ENCODE measurements at regions not wholly inside any gene's neighbourhood (a gene's known extent, or its start where the extent isn't known, plus 50 kb on each side); places are given as distances from the start of the nearest gene placed in this dataset.

- no peak for TF ChIP-seq CBX3 (IDR thresholded peaks at IDR 0.05; ENCODE audit: low read depth)
- no peak for TF ChIP-seq EGR1 (IDR thresholded peaks at IDR 0.05; ENCODE audit: low read depth)
- TF ChIP-seq FOSL1 (IDR thresholded peaks at IDR 0.05; ENCODE audit: low read depth), result no peak
- no peak for TF ChIP-seq ZBTB33 (IDR thresholded peaks at IDR 0.05; ENCODE audit: extremely low read depth, insufficient replicate concordance, low read length)
- no peak for TF ChIP-seq CEBPB (IDR thresholded peaks at IDR 0.05; ENCODE audit: low read depth)
- TF ChIP-seq POLR2A (IDR thresholded peaks at IDR 0.05; ENCODE audit: borderline replicate concordance, extremely low read depth, insufficient read depth, insufficient read length), result no peak
- no peak for ATAC-seq
- Histone ChIP-seq H3K9ac (ENCODE audit: low read length) (no peak overlapping the region), H3K27ac (ENCODE audit: low read depth, low read length) (no peak overlapping the region), H3K4me2 (ENCODE audit: low read length) (no peak overlapping the region), H3K79me2 (ENCODE audit: insufficient read depth, low read length) (no peaks in the 10 kb centered on the region), H3K36me3 (ENCODE audit: control insufficient read depth in 1 of 2, insufficient read depth in 2 of 2, low read length in 2 of 2) (no peaks in the 10 kb centered on the region), H3K27me3 (ENCODE audit: insufficient read depth, low read length) (peaks cover 5% of the 10 kb centered on the region; the same call in 1 of the 2 replicates), H3K9me3 (ENCODE audit: control insufficient read depth in 1 of 2, insufficient read depth in 1 of 2, low read depth in 1 of 2, low read length in 2 of 2) (no peaks in the 10 kb centered on the region), H2AFZ (ENCODE audit: low read depth, low read length, poor library complexity, severe bottlenecking) (no peak overlapping the region), H3K4me3 (replicated peaks in 1 of 2; ENCODE audit: low read depth in 1 of 2, low read length in 2 of 2) (no peak overlapping the region), H3K9me2 (ENCODE audit: insufficient read depth) (no peaks in the 10 kb centered on the region), H4K20me1 (ENCODE audit: insufficient read depth) (no peaks in the 10 kb centered on the region), H3K4me1 (ENCODE audit: control insufficient read depth in 1 of 2, insufficient read depth in 2 of 2, low read length in 2 of 2) (no peaks in the 10 kb centered on the region)
- intact Hi-C loops (cut with micrococcal nuclease), result no loop called here
- RAD21 ChIA-PET (ENCODE audit: low non-redundant PET in 1 of 2, low total read pairs in 2 of 2, uncharacterized antibody in 2 of 2, unreplicated experiment in 2 of 2), result no interaction called here
- POLR2A ChIA-PET, result no interaction called here
- no peak for DNase-seq (ENCODE audit: low read depth, low spot score)
- CTCF ChIA-PET, result no interaction called here
- BruUV-seq (replicated peaks), result no TSS peak
These were observed 81.6 kb upstream of the CYRIA start for GRCh38 chr2:16747257-16747656.

- POLR2A ChIA-PET, result no interaction called here
- no peaks in the 10 kb centered on the region for H3K36me3 ChIP-seq (ENCODE audit: control insufficient read depth in 1 of 2, insufficient read depth in 2 of 2, low read length in 2 of 2)
- H3K4me2 ChIP-seq (ENCODE audit: low read length), result no peak overlapping the region
- H2AFZ ChIP-seq (ENCODE audit: low read depth, low read length, poor library complexity, severe bottlenecking), result no peak overlapping the region
- CTCF ChIA-PET, result no interaction called here
- H3K9me3 ChIP-seq (ENCODE audit: control insufficient read depth in 1 of 2, insufficient read depth in 1 of 2, low read depth in 1 of 2, low read length in 2 of 2), result no peaks in the 10 kb centered on the region
- H3K9ac ChIP-seq (ENCODE audit: low read length), result no peak overlapping the region
- ATAC-seq, result no peak
- no peaks in the 10 kb centered on the region for H4K20me1 ChIP-seq (ENCODE audit: insufficient read depth)
- H3K79me2 ChIP-seq (ENCODE audit: insufficient read depth, low read length), result no peaks in the 10 kb centered on the region
- no TSS peak for BruUV-seq (replicated peaks)
- peaks cover 5% of the 10 kb centered on the region; the same call in 1 of the 2 replicates for H3K27me3 ChIP-seq (ENCODE audit: insufficient read depth, low read length)
- H3K4me1 ChIP-seq (ENCODE audit: control insufficient read depth in 1 of 2, insufficient read depth in 2 of 2, low read length in 2 of 2), result no peaks in the 10 kb centered on the region
- no peak overlapping the region for H3K4me3 ChIP-seq (replicated peaks in 1 of 2; ENCODE audit: low read depth in 1 of 2, low read length in 2 of 2)
- H3K27ac ChIP-seq (ENCODE audit: low read depth, low read length), result no peak overlapping the region
- no peak for DNase-seq (ENCODE audit: low read depth, low spot score)
- intact Hi-C loops (cut with micrococcal nuclease), result no loop called here
- H3K9me2 ChIP-seq (ENCODE audit: insufficient read depth), result no peaks in the 10 kb centered on the region
- RAD21 ChIA-PET (ENCODE audit: low non-redundant PET in 1 of 2, low total read pairs in 2 of 2, uncharacterized antibody in 2 of 2, unreplicated experiment in 2 of 2), result no interaction called here
- no peak for TF ChIP-seq ZBTB33 (IDR thresholded peaks at IDR 0.05; ENCODE audit: extremely low read depth, insufficient replicate concordance, low read length)
- no peak for TF ChIP-seq YY1 (IDR thresholded peaks at IDR 0.05; ENCODE audit: extremely low read depth, insufficient replicate concordance, low read depth, low read length)
- no peak for TF ChIP-seq REST (IDR thresholded peaks at IDR 0.05; ENCODE audit: low read depth)
- no peak for TF ChIP-seq EZH2 (IDR thresholded peaks at IDR 0.05)
- no peak for TF ChIP-seq TCF7L2 (IDR thresholded peaks at IDR 0.05; ENCODE audit: borderline replicate concordance, extremely low read depth, insufficient read depth, insufficient read length)
- no peak for TF ChIP-seq EGR1 (IDR thresholded peaks at IDR 0.05; ENCODE audit: low read depth)
- no peak for TF ChIP-seq JUND (IDR thresholded peaks at IDR 0.05)
- TF ChIP-seq SP1 (IDR thresholded peaks at IDR 0.05; ENCODE audit: low read depth), result no peak
- no peak for TF ChIP-seq POLR2A (IDR thresholded peaks at IDR 0.05; ENCODE audit: borderline replicate concordance, extremely low read depth, insufficient read depth, insufficient read length)
- no peak for TF ChIP-seq RAD21 (IDR thresholded peaks at IDR 0.05; ENCODE audit: low read depth)
- no peak for TF ChIP-seq FOSL1 (IDR thresholded peaks at IDR 0.05; ENCODE audit: low read depth)
- TF ChIP-seq ZFX (IDR thresholded peaks at IDR 0.05), result no peak
These were observed 81.2 kb upstream of the CYRIA start for GRCh38 chr2:16746833-16747232.

Data from HCT116 (cell line).